Ascending aorta (tissue), 2 donors: ENCODE measurements at regions not wholly inside any gene's neighbourhood (a gene's known extent, or its start where the extent isn't known, plus 50 kb on each side); places are given as distances from the start of the nearest gene placed in this dataset.

Experiments used
- DNase-seq, 2 donors: peaks; one replicate each; pipeline ENCODE4 v3.0.0-alpha.2; 2019; ENCODE audit warnings: low spot score in 2 of 2
- H3K27ac ChIP-seq, 2 donors: fragments of 200-600 bp; sonication (generic); one replicate each; pipeline ENCODE4 v1.5.1; 2016 to 2017; ENCODE audit warnings: mild to moderate bottlenecking in 1 of 2
- H3K27me3 ChIP-seq: fragments of 200-600 bp; sonication (generic); one replicate; pipeline ENCODE4 v1.5.1; 2017
- H3K36me3 ChIP-seq, 2 donors: fragments of 200-600 bp; sonication (generic); one replicate each; pipeline ENCODE4 v1.5.1; 2016
- H3K4me1 ChIP-seq, 2 donors: fragments of 200-600 bp; sonication (generic); one replicate each; pipeline ENCODE4 v1.5.1; 2016 to 2017; ENCODE audit warnings: mild to moderate bottlenecking in 1 of 2
- H3K4me3 ChIP-seq, 2 donors: fragments of 200-600 bp; sonication (generic); one replicate each; pipeline ENCODE4 v1.5.1; 2016 to 2017; ENCODE audit warnings: mild to moderate bottlenecking in 1 of 2
- H3K9me3 ChIP-seq, 2 donors: fragments of 200-600 bp; sonication (generic); one replicate each; pipeline ENCODE4 v1.5.1; 2016
- intact Hi-C: fragments of 100-400 bp; cut with DNase I; formaldehyde crosslinking; loops from one replicate; pipeline ENCODE4 v1.15.1; 2023
- TF ChIP-seq, protein P1 (sequence below), 3 experiments: fragments of 200-600 bp in 2 of 3; fragments of 450-650 bp in 1 of 3; sonication (generic) in 2 of 3; IDR thresholded peaks; one replicate each; pipeline ENCODE4 v1.5.1; 2016 to 2019; ENCODE audit warnings: antibody characterized with exemption in 3 of 3, mild to moderate bottlenecking in 1 of 3, moderate library complexity in 1 of 3

DNA sequence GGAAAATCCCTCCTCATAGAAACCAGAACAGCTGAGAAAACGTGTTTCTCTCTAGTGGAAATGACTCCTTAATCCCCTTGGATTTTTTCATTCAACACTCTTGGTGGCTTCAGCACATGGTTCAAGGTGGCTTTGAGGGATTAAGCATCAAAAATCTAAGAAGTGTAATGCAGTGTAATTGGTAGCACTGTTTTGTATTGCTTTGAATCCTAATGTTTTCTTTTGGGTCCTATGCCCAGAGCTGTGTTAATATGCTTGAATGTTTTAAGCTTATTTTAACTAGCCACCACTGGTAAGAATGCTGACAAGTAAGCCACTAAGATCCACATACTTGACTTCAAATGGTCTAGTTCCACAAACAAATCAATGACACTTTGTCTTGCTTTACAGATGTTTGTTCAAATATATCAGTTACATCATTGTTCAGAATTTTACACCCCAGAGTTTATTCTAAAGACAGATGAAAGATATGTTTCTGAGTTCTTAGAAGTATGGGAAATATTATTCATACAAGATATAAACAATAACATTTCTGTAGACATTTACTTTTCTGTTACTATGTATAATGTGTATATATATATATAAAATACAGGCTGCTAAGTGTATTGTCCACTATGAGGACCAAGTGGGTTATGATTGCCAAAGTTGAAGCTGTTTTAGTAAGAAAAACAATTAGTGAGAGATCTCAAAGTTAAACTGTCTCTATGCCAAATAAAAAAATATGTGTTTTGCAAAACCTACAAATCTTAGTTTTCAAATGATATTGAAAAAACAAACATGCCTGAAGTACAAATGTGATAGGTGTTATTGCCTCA is 220.8 kb downstream of the OGFRL1 start:
- Histone ChIP-seq H3K9me3 (no peaks in the 10 kb centered on the region), H3K27me3 (no peaks in the 10 kb centered on the region), H3K27ac (peak overlapping the region in 1 of 2 donors; percentile 51), H3K4me3 (no peak overlapping the region), H3K4me1 (peaks cover 0 to 11% of the 10 kb centered on the region in 2 donors), H3K36me3 (no peaks in the 10 kb centered on the region)
- TF ChIP-seq, protein P1, sequence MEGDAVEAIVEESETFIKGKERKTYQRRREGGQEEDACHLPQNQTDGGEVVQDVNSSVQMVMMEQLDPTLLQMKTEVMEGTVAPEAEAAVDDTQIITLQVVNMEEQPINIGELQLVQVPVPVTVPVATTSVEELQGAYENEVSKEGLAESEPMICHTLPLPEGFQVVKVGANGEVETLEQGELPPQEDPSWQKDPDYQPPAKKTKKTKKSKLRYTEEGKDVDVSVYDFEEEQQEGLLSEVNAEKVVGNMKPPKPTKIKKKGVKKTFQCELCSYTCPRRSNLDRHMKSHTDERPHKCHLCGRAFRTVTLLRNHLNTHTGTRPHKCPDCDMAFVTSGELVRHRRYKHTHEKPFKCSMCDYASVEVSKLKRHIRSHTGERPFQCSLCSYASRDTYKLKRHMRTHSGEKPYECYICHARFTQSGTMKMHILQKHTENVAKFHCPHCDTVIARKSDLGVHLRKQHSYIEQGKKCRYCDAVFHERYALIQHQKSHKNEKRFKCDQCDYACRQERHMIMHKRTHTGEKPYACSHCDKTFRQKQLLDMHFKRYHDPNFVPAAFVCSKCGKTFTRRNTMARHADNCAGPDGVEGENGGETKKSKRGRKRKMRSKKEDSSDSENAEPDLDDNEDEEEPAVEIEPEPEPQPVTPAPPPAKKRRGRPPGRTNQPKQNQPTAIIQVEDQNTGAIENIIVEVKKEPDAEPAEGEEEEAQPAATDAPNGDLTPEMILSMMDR (IDR thresholded peaks at IDR 0.05) = no peak
- no peak for DNase-seq
- intact Hi-C loops = loop anchor here (1.0 to 5.0 kb wide), 4 partner anchors 89 to 319 kb away; partner anchors contain the start of gene OGFRL1

DNA sequence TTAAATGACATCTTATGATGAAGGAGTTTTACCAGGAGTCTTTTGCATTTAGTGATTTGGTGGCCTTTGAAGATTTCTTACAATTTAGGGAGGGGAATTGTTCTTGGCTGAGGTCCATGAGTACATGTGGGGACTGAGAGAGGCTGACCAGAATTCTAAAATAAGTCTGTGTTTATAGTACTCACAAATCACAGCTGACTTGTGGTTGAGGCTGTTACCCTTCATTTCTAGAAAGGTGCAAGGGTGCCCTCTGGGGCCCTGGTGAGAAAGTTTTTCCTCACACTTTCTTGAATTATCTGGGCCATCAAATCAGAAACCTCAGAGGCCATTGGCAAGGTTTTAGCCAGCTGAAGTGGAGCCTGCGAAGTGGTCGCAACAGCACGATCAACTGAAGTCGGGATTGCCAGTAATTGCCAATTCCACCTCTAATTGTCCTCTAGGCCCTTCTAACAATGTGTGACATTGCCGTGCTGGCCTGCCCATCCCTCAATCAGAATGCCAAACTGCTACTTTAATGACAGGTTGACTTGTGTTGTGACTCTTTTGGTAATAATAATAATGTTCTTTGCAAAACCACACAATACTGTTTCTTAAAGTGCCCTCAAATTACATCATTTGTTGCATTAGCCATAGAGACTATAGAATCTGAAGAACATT is 221.6 kb downstream of the OGFRL1 start:
- Histone ChIP-seq H3K27ac (peak overlapping the region in 1 of 2 donors; percentile 51), H3K4me1 (peaks cover 0 to 11% of the 10 kb centered on the region in 2 donors), H3K9me3 (no peaks in the 10 kb centered on the region), H3K36me3 (no peaks in the 10 kb centered on the region), H3K4me3 (no peak overlapping the region), H3K27me3 (no peaks in the 10 kb centered on the region)
- intact Hi-C loops = loop anchor here (1.0 to 5.0 kb wide), 4 partner anchors 90 to 319 kb away; partner anchors contain the start of gene OGFRL1
- TF ChIP-seq, protein P1 (IDR thresholded peaks at IDR 0.05) = peak; percentile 64 to 82 (median 81)
- DNase-seq = peak in 1 of 2 donors; percentile 79

DNA sequence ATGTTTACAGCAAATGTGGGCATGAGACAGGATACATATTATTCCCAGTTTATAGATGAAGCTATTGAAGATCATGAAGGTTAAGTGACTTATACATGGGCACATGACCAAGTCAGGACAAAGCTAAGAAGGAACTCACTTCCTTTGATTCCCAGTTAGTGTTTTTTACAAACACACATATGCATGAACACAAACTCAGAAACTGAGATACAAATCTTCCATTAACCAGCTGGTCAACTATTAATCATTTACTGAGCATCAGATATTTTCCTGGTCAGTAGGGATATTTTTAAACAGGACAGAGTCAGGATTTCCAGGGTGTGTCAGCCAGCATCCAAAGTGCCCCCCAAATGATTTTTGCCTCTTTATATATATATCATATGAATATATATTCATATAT is 222.2 kb downstream of the OGFRL1 start:
- peaks cover 0 to 11% of the 10 kb centered on the region in 2 donors for H3K4me1 ChIP-seq
- intact Hi-C loops = loop anchor here (1.0 to 5.0 kb wide), 4 partner anchors 91 to 320 kb away; partner anchors contain the start of gene OGFRL1
- H3K27me3 ChIP-seq = no peaks in the 10 kb centered on the region
- no peak for DNase-seq
- TF ChIP-seq, protein P1 (IDR thresholded peaks at IDR 0.05) = no peak
- no peak overlapping the region for H3K27ac ChIP-seq
- no peaks in the 10 kb centered on the region for H3K36me3 ChIP-seq
- no peak overlapping the region for H3K4me3 ChIP-seq
- no peaks in the 10 kb centered on the region for H3K9me3 ChIP-seq

DNA sequence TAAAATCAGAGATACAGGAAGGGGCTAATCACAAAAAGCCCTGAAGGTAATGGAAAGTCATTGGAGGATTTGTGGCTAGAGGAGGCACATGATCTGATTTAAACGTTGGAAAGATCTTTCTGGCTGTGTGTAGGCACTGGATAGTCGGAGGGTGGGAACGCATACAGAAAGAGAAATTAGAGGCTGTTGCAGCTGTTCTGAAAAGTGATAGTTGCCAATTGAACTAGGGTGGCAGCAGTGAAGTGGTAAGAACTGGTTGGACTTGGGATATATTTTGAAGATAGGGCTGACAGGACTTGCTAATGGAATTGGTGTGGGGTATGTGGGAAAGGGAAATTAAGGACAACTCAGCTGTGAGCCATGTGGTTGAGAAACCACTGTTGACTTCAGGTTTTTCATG is 223.6 kb downstream of the OGFRL1 start:
- Histone ChIP-seq H3K9me3 (no peaks in the 10 kb centered on the region), H3K4me1 (peaks cover 0 to 11% of the 10 kb centered on the region in 2 donors), H3K36me3 (no peaks in the 10 kb centered on the region), H3K27me3 (no peaks in the 10 kb centered on the region), H3K4me3 (no peak overlapping the region), H3K27ac (no peak overlapping the region)
- TF ChIP-seq, protein P1 (IDR thresholded peaks at IDR 0.05) = no peak
- intact Hi-C loops = loop anchor here (5.0 kb wide), 1 partner anchor 225 kb away; the partner anchor contains the start of gene OGFRL1
- no peak for DNase-seq

DNA sequence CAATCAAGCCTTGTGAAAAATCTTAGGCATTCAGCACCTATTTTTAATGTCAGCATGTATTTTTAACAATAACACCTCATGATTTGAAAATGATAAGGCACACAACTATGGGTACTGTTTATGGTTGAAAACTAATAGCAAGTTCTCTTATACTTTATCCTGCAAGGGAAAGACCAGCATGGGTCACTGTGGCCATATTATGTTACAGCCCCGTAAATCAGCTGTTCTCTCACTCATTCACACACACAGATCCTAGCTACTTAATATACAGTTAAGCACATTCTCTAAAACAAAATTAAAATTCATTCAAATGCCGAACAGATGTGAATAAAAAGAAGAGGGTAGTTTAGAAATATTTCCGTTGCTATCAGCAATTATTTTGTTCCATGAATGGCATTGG is 224.4 kb downstream of the OGFRL1 start:
- Histone ChIP-seq H3K36me3 (no peaks in the 10 kb centered on the region), H3K9me3 (no peaks in the 10 kb centered on the region), H3K4me1 (peaks cover 0 to 11% of the 10 kb centered on the region in 2 donors), H3K27me3 (no peaks in the 10 kb centered on the region), H3K27ac (no peak overlapping the region), H3K4me3 (no peak overlapping the region)
- DNase-seq = no peak
- intact Hi-C loops = loop anchor here (5.0 kb wide), 1 partner anchor 226 kb away; the partner anchor contains the start of gene OGFRL1
- TF ChIP-seq, protein P1 (IDR thresholded peaks at IDR 0.05) = no peak
